Omental fat pad (tissue), 3 donors: ENCODE measurements at regions not wholly inside any gene's neighbourhood (a gene's known extent, or its start where the extent isn't known, plus 50 kb on each side); places are given as distances from the start of the nearest gene placed in this dataset.
A peak's percentile ranks its signal among the peaks of the same experiment; 100 is the strongest.

Source experiments
- ATAC-seq: fragments of 150-250 bp; one replicate; pipeline ENCODE4 v1.9.1; 2016; ENCODE audit warnings: mild to moderate bottlenecking, moderate library complexity; ENCODE audit not compliant: low FRiP score
- DNase-seq: peaks from one replicate; pipeline ENCODE4 v3.0.0-alpha.2; 2019; ENCODE audit warnings: low spot score
- TF ChIP-seq, protein P1 (sequence below), 3 donors: fragments of 450-650 bp; IDR thresholded peaks; one replicate each; pipeline ENCODE4 v1.5.1; 2016 to 2017; ENCODE audit warnings: antibody characterized with exemption in 3 of 3, mild to moderate bottlenecking in 3 of 3, moderate library complexity in 2 of 3

DNA sequence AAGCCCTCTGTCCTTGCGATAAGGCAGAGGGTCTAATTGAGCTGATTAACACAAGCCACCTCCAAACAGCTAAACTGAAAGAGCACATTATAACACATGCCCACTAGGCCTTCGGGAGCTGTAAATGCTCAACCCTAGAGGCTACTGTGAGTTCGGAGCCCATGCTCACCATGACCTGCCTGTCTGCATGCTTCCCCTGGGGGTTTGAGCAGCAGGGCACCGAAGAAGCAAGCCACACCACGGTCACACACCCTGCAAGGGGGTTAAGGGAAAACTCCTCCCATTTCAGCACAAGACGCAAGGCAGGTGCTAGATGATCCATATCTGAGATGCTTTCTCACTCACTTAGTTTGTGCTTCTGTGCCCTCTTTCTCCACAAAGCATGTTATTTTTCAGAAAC is 435.9 kb upstream of the CADM2 start:
- no peak for DNase-seq
- no peak for ATAC-seq
- TF ChIP-seq, protein P1, sequence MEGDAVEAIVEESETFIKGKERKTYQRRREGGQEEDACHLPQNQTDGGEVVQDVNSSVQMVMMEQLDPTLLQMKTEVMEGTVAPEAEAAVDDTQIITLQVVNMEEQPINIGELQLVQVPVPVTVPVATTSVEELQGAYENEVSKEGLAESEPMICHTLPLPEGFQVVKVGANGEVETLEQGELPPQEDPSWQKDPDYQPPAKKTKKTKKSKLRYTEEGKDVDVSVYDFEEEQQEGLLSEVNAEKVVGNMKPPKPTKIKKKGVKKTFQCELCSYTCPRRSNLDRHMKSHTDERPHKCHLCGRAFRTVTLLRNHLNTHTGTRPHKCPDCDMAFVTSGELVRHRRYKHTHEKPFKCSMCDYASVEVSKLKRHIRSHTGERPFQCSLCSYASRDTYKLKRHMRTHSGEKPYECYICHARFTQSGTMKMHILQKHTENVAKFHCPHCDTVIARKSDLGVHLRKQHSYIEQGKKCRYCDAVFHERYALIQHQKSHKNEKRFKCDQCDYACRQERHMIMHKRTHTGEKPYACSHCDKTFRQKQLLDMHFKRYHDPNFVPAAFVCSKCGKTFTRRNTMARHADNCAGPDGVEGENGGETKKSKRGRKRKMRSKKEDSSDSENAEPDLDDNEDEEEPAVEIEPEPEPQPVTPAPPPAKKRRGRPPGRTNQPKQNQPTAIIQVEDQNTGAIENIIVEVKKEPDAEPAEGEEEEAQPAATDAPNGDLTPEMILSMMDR (IDR thresholded peaks at IDR 0.05) = no peak

DNA sequence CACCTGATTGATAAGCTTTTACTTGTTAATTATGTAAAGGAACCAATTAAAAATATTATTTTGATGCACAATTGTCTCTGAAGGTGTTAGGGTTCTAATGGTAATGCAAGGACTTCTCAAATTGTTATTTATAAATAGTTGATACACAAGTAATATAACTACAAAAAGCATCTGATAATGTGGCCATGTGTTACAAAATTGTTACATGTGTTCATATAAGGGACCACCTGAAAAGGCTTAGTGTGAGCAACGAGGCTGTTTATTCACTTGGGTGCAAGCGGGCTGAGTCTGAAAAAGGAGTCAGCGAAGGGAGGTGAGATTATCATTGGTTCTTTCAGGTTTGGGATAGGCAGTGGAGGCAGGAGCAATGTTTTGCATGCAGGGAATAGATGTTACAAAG is 421.9 kb upstream of the CADM2 start:
- no peak for ATAC-seq
- TF ChIP-seq, protein P1 (IDR thresholded peaks at IDR 0.05) = no peak
- no peak for DNase-seq

DNA sequence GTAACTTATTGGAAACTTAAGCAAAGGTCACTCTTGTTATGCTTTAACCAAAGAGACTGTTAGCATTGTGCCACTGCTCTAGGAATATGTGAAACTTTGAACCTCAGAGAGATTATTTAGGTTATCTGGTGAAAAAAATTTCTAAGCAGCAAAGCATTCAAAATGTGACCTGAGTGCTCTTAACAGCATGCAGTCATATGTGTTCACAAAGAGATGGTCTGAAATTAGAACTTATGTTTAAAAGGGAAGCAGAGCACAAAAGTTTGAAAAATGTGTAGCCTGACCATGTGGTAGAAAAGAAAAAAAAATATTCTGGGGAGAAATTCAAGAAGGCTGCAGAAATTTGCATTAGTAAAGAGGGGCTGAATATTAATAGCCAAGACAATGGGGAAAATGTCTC is 420.2 kb upstream of the CADM2 start:
- TF ChIP-seq, protein P1 (IDR thresholded peaks at IDR 0.05) = no peak

DNA sequence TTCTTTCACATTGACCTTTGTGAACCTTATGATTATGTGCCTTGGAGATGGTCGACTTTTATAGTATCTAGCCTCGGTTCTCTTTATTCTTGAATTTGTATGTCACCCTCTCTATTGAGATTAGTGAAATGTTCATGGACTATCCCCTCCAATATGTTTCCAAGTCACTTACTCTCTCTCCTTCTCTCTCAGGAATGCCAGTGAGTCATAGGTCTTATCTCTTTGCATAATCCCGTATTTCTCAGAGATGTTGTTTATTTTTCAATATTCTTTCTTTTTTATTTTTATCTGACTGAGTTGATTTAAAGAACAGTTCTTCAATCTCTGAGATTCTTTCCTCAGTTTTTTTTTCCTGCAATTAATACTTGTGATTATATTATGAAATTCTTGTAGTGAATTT is 411.6 kb upstream of the CADM2 start:
- no peak for ATAC-seq
- TF ChIP-seq, protein P1 (IDR thresholded peaks at IDR 0.05) = no peak
- DNase-seq = no peak

More for the DNA sequence above, 420.2 kb upstream of the CADM2 start:
- DNase-seq (no peak), ATAC-seq (no peak)

DNA sequence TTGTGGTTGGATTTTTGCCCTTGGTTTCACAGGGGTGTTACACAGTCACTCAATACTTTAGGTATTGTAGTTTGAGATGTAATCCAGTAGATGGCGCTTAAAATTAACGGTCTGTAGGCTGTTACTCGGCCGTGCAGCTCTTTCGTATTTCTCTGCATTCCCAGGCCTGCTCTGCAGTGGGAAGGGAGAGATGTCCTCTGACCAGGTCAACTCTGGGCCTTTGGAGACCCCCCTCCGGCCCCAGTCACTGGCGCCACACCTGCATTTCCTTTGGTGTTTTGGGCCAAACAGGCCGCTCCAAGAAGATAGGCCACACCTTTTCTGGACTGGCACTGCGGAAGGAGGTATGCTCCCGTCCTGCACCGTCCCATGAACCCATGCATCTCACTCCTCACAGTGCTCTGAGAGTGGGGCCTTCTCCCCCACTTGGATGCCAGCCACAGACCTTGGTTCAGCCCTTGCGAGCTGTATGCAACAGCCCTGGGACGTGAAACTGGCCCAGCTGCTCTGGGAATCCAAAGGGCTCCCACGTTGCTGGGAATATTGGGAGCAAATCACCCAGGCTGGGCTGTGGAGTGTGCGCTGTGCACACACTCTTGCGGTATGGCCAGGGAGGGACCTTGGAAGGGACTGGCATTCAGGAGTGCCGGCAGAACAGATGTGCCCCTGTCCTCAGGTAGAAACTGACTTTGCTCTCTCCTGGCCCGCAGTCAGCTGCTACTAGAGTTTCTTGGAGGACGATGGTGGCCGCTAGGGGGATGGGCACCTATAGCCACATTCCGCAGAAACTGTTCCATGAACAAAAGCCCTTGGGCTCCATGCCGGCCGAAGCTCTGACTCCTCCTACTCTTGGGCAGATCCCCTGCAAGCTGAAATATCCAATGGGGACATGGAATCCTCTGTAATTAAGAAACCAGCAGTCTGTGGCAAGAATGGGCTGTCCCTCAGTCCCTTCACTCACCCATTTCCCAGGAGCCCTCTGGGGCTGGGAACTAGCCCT is 410.5 kb upstream of the CADM2 start:
- ATAC-seq (peak; percentile 84), DNase-seq (no peak)

DNA sequence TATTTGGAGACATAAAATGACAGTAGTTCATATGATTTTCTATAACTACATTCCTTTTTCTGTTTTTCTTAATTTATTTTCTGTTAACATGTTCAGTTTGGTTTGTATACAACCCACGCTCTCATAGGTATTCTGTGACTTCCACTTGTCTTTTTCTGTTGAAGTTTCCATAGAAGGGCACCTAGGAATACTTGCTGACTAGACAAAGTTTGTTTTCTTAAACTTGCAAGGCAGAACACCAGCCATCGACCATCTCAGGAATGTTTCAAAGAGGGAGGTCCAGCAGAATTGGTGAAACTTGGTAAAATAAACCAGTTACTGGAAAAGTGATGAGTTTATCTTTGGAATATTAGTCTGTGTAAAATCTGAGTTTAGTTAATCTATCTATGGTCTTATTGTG is 403.2 kb upstream of the CADM2 start:
- TF ChIP-seq, protein P1 (IDR thresholded peaks at IDR 0.05) = no peak
- no peak for ATAC-seq
- no peak for DNase-seq

More for the DNA sequence above, 410.5 kb upstream of the CADM2 start:
- TF ChIP-seq, protein P1 (IDR thresholded peaks at IDR 0.05) = no peak

DNA sequence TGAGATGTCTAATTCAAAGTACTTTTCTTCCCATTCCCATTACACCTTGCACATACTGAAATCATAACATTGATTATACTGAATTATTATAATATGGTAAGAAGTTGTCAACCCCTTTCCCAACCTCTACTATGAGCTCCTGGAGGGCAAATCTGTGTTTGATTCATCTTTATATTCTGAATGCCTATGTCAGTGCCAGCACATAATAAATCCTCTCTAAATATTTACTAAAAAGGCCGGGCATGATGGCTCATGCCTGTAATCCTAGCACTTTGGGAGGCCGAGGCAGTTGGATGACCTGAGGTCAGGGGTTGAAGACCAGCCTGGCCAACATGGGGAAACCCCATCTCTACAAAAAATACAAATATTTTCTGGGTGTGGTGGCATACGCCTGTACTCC is 392.5 kb upstream of the CADM2 start:
- ATAC-seq = no peak
- TF ChIP-seq, protein P1 (IDR thresholded peaks at IDR 0.05) = no peak

More for the DNA sequence above, 392.5 kb upstream of the CADM2 start:
- DNase-seq = no peak
